WI38 (cell line): ENCODE measurements at regions not wholly inside any gene's neighbourhood (a gene's known extent, or its start where the extent isn't known, plus 50 kb on each side); places are given as distances from the start of the nearest gene placed in this dataset.

Source experiments
- H3K4me3 ChIP-seq: 2 replicates; pipeline ENCODE4 v1.5.1; 2011; ENCODE audit warnings: low read depth, mild to moderate bottlenecking, control low read depth, low read length
- TF ChIP-seq, protein P1 (sequence below): IDR thresholded peaks from 2 replicates; pipeline ENCODE4 v1.5.1; 2012; ENCODE audit warnings: low read depth, mild to moderate bottlenecking, control low read depth, low read length

DNA sequence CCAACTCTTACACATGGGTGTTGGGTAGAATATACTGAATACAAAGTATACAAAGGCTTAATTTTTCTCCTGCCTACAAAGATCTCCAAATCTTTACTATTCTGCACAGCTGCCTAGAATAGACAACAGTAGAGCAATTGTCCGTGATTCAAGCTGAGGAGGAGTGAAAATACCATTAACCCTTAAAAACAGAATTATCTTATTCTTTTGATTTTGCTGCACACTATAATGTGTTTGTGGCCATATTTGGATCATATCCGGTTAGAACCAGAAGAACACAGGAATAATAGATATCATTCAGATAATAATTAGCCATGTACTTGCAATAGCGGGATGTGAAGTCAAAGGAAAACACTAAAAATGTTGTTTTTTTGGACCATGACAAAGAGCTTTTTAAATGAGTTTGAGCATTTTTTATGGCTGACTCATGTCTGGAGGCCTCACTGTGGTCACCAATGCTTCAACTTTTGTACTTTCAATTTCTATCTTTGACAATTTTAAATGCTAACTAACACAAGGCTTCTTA is 197.6 kb upstream of the FOXD3 start:
- H3K4me3 ChIP-seq = no peak overlapping the region
- TF ChIP-seq, protein P1, sequence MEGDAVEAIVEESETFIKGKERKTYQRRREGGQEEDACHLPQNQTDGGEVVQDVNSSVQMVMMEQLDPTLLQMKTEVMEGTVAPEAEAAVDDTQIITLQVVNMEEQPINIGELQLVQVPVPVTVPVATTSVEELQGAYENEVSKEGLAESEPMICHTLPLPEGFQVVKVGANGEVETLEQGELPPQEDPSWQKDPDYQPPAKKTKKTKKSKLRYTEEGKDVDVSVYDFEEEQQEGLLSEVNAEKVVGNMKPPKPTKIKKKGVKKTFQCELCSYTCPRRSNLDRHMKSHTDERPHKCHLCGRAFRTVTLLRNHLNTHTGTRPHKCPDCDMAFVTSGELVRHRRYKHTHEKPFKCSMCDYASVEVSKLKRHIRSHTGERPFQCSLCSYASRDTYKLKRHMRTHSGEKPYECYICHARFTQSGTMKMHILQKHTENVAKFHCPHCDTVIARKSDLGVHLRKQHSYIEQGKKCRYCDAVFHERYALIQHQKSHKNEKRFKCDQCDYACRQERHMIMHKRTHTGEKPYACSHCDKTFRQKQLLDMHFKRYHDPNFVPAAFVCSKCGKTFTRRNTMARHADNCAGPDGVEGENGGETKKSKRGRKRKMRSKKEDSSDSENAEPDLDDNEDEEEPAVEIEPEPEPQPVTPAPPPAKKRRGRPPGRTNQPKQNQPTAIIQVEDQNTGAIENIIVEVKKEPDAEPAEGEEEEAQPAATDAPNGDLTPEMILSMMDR = no peak

DNA sequence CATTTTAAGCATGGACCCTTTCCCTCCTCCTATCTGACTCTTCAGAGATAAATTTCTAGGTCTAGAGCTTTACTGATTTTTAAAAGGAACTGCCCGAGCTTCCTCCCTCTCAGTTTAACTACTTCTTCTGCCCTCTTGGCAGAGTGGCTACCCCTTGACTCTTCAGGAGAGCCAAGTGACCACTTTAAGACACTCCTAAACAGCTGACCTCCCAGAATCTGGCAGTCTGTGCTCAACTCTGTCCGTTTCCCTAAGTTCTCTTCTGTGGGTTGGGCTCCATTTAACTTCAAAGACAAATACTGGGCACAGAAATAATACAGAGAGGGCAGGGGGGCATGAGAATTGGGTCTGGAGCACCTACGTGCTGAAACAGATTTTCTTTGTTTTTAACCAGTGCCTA is 196.3 kb upstream of the FOXD3 start:
- H3K4me3 ChIP-seq = no peak overlapping the region
- TF ChIP-seq, protein P1 = no peak

DNA sequence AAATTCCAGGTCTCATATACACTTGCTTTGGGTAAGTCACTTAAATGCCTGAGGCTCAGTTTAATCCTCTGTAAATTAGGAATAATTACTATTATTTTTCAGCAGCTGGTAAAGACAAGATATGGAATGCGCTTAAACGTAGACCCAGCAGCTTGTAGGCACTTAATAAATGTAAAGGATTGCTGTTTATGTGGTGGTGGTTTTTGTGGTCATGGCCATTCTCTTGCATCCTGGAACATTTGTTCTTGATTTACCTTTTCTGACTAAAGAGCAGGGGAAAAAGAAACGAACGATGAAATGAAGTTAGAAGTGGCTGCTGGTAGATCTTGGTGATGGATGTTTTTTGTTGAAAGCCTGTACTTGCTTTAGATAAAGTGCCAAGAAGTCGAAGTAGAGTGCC is 195.0 kb upstream of the FOXD3 start:
- H3K4me3 ChIP-seq = no peak overlapping the region
- TF ChIP-seq, protein P1 = no peak

DNA sequence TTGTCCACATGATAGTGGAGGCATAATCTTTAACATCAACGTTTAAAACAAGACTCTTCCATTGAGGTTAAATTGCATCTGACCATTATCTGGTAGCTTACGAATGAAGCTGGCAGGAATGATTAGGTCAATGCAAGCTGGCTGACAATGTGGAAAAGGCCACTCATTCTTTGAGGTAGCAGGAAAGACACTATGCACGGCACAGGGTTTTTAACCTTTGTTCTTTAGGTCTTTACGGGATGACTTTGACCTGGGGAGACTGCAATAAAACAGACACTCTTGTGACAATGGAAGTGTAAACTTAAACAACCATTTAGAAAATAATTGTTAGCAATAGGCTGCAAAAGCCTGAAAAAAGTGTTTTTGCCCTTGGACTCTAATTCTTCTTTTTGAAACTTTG is 193.8 kb upstream of the FOXD3 start:
- TF ChIP-seq, protein P1 = no peak
- no peak overlapping the region for H3K4me3 ChIP-seq

DNA sequence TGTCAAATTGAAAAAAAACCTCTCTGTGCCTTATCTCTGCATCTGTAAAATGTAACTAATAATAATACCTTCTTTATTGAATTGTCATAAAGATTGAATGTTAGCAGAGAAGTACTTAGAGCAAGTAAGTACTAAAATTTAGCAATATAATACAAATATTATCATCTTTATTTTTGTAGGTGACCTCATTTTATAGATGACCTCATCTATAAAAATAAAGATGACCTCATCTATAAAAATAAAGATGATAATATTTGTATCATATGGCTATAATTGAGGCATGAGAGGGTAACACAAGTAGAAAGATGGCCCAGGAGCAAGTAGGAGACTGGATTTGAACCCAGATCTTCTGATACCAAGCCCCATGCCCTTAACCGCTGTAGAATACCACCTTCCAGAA is 193.2 kb upstream of the FOXD3 start:
- no peak overlapping the region for H3K4me3 ChIP-seq
- TF ChIP-seq, protein P1 = no peak

DNA sequence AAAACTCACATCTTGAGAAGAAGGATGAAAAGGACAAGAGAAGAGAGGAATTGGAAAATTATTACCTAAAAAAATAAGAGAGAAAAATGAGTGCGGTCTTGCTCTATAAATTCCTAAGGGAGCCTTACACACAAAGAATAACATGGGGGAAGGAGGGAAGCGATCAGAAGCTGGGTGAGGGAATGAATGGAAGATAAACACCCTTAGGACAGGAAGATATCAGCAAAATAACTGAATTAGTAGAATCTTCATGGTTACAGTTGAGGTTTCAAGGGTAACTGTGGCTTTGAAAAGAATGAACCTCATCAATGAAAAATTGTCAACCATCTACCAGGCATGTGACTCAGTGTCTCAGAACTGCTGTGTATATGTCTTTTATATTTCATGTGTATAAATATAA is 192.5 kb upstream of the FOXD3 start:
- no peak overlapping the region for H3K4me3 ChIP-seq
- TF ChIP-seq, protein P1 = no peak

DNA sequence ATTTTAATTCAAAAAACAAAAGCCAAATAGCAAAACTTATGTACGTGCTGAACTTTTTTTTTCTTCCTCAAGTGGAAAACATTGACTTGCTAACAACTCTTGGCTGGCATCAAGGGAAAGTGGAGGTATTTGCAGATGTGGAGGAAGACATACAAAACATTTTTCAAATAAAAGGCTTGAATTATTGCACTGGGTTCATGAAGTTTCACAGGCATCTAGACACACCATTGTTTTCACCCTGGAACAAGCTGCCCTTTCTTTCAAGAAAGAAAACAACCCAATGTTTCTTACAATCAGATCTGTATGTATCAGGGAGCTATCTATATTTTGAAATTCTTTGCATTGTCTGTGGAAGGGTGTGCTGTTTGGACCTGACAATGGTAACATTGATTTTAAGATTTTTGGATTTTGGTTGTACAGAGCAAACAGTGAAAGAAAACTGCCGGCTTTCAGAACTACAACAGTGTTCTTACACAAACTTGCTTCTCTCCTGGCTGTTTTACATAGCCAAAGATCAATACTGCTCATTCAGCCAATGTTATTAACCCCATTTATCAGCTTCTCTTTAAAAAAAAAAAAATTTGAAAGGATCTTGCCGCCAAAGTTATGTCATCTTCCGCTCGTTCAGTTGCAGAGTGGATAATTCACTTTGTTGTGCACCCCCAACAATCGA is 187.7 kb upstream of the FOXD3 start:
- H3K4me3 ChIP-seq = no peak overlapping the region
- TF ChIP-seq, protein P1 = no peak
